ENCODE measurements at regions not wholly inside any gene's neighbourhood (a gene's known extent, or its start where the extent isn't known, plus 50 kb on each side); places are given as distances from the start of the nearest gene placed in this dataset.
"Not testable (repeated sequence)": the region's sequence is repeated elsewhere in the genome, so short reads cannot be mapped to it uniquely, and the experiment has no call there.

- 100% methylated on average over 3 of the region's 19 CpGs for WGBS (ENCODE audit: insufficient coverage, low lambda C conversion rate)
- H3K36me3 ChIP-seq (ENCODE audit: control insufficient read depth, insufficient read depth, low read length) = no peaks in the 10 kb centered on the region
- no peaks in the 10 kb centered on the region for H3K9me3 ChIP-seq (ENCODE audit: control insufficient read depth, low read depth, low read length)
- H3K4me1 ChIP-seq (ENCODE audit: control insufficient read depth, insufficient read depth, low read length) = no peaks in the 10 kb centered on the region
- DNase-seq = no peak
- H3K4me3 ChIP-seq (ENCODE audit: low read length) = no peak overlapping the region
- no peaks in the 10 kb centered on the region for H3K27me3 ChIP-seq (ENCODE audit: control insufficient read depth, insufficient read depth, low read length)
- no peak overlapping the region for H3K27ac ChIP-seq (ENCODE audit: low read length)
Measured at GRCh38 chr4:189787216-189788031, 153.2 kb upstream of the FRG1 start.

- Histone ChIP-seq H3K4me3 (ENCODE audit: low read length) (no peak overlapping the region), H3K27ac (ENCODE audit: low read length) (no peak overlapping the region), H3K4me1 (ENCODE audit: control insufficient read depth, insufficient read depth, low read length) (no peaks in the 10 kb centered on the region), H3K36me3 (ENCODE audit: control insufficient read depth, insufficient read depth, low read length) (no peaks in the 10 kb centered on the region), H3K9me3 (ENCODE audit: control insufficient read depth, low read depth, low read length) (no peaks in the 10 kb centered on the region), H3K27me3 (ENCODE audit: control insufficient read depth, insufficient read depth, low read length) (no peaks in the 10 kb centered on the region)
- 83% methylated on average over 1 of the region's 20 CpGs for WGBS (ENCODE audit: insufficient coverage, low lambda C conversion rate)
- peak; percentile 50 to 66 for DNase-seq
Measured at GRCh38 chr4:189792924-189793618, 147.6 kb upstream of the FRG1 start.

- Histone ChIP-seq H3K9me3 (ENCODE audit: control insufficient read depth, low read depth, low read length) (peaks cover 8% of the 10 kb centered on the region), H3K4me1 (ENCODE audit: control insufficient read depth, insufficient read depth, low read length) (no peaks in the 10 kb centered on the region), H3K36me3 (ENCODE audit: control insufficient read depth, insufficient read depth, low read length) (no peaks in the 10 kb centered on the region), H3K27ac (ENCODE audit: low read length) (no peak overlapping the region), H3K27me3 (ENCODE audit: control insufficient read depth, insufficient read depth, low read length) (no peaks in the 10 kb centered on the region), H3K4me3 (ENCODE audit: low read length) (no peak overlapping the region)
- WGBS (ENCODE audit: insufficient coverage, low lambda C conversion rate) = 100% methylated on average over 2 of the region's 5 CpGs
- no peak for DNase-seq
Measured at GRCh38 chr4:189800545-189801088, 140.1 kb upstream of the FRG1 start.

- WGBS (ENCODE audit: insufficient coverage, low lambda C conversion rate) = no CpG with 5 or more reads among the region's 5 CpGs
- no peaks in the 10 kb centered on the region for H3K4me1 ChIP-seq (ENCODE audit: control insufficient read depth, insufficient read depth, low read length)
- no peak overlapping the region for H3K27ac ChIP-seq (ENCODE audit: low read length)
- peaks cover 19% of the 10 kb centered on the region for H3K9me3 ChIP-seq (ENCODE audit: control insufficient read depth, low read depth, low read length)
- H3K27me3 ChIP-seq (ENCODE audit: control insufficient read depth, insufficient read depth, low read length) = no peaks in the 10 kb centered on the region
- no peak for DNase-seq
- H3K4me3 ChIP-seq (ENCODE audit: low read length) = no peak overlapping the region
- no peaks in the 10 kb centered on the region for H3K36me3 ChIP-seq (ENCODE audit: control insufficient read depth, insufficient read depth, low read length)
Measured at GRCh38 chr4:189802884-189803283, 137.8 kb upstream of the FRG1 start.

GRCh38 chr4:189804894-189805293 is 135.8 kb upstream of the FRG1 start:
- Histone ChIP-seq H3K36me3 (ENCODE audit: control insufficient read depth, insufficient read depth, low read length) (no peaks in the 10 kb centered on the region), H3K4me1 (ENCODE audit: control insufficient read depth, insufficient read depth, low read length) (no peaks in the 10 kb centered on the region), H3K27me3 (ENCODE audit: control insufficient read depth, insufficient read depth, low read length) (no peaks in the 10 kb centered on the region), H3K4me3 (ENCODE audit: low read length) (no peak overlapping the region), H3K27ac (ENCODE audit: low read length) (no peak overlapping the region), H3K9me3 (ENCODE audit: control insufficient read depth, low read depth, low read length) (peaks cover 17% of the 10 kb centered on the region)
- no peak for DNase-seq
- 80% methylated on average over 1 of the region's 5 CpGs for WGBS (ENCODE audit: insufficient coverage, low lambda C conversion rate)

GRCh38 chr4:189806506-189806905 is 134.2 kb upstream of the FRG1 start:
- Histone ChIP-seq H3K9me3 (ENCODE audit: control insufficient read depth, low read depth, low read length) (peaks cover 22% of the 10 kb centered on the region), H3K36me3 (ENCODE audit: control insufficient read depth, insufficient read depth, low read length) (no peaks in the 10 kb centered on the region), H3K4me1 (ENCODE audit: control insufficient read depth, insufficient read depth, low read length) (no peaks in the 10 kb centered on the region), H3K27ac (ENCODE audit: low read length) (no peak overlapping the region), H3K27me3 (ENCODE audit: control insufficient read depth, insufficient read depth, low read length) (no peaks in the 10 kb centered on the region), H3K4me3 (ENCODE audit: low read length) (no peak overlapping the region)
- DNase-seq = no peak
- no CpG with 5 or more reads among the region's 6 CpGs for WGBS (ENCODE audit: insufficient coverage, low lambda C conversion rate)

- Histone ChIP-seq H3K4me1 (ENCODE audit: control insufficient read depth, insufficient read depth, low read length) (no peaks in the 10 kb centered on the region), H3K4me3 (ENCODE audit: low read length) (no peak overlapping the region), H3K27ac (ENCODE audit: low read length) (no peak overlapping the region), H3K36me3 (ENCODE audit: control insufficient read depth, insufficient read depth, low read length) (no peaks in the 10 kb centered on the region), H3K9me3 (ENCODE audit: control insufficient read depth, low read depth, low read length) (peaks cover 22% of the 10 kb centered on the region), H3K27me3 (ENCODE audit: control insufficient read depth, insufficient read depth, low read length) (no peaks in the 10 kb centered on the region)
- WGBS (ENCODE audit: insufficient coverage, low lambda C conversion rate) = 100% methylated on average over 3 of the region's 35 CpGs
- DNase-seq = no peak
Measured at GRCh38 chr4:189807031-189807430, 133.6 kb upstream of the FRG1 start.

- Histone ChIP-seq H3K27me3 (ENCODE audit: control insufficient read depth, insufficient read depth, low read length) (no peaks in the 10 kb centered on the region), H3K36me3 (ENCODE audit: control insufficient read depth, insufficient read depth, low read length) (no peaks in the 10 kb centered on the region), H3K4me3 (ENCODE audit: low read length) (no peak overlapping the region), H3K9me3 (ENCODE audit: control insufficient read depth, low read depth, low read length) (peaks cover 22% of the 10 kb centered on the region), H3K4me1 (ENCODE audit: control insufficient read depth, insufficient read depth, low read length) (no peaks in the 10 kb centered on the region), H3K27ac (ENCODE audit: low read length) (no peak overlapping the region)
- WGBS (ENCODE audit: insufficient coverage, low lambda C conversion rate) = no CpG with 5 or more reads among the region's 5 CpGs
- no peak for DNase-seq
Measured at GRCh38 chr4:189809241-189809735, 131.4 kb upstream of the FRG1 start.

GRCh38 chr4:189809839-189810238 is 130.8 kb upstream of the FRG1 start:
- Histone ChIP-seq H3K36me3 (ENCODE audit: control insufficient read depth, insufficient read depth, low read length) (no peaks in the 10 kb centered on the region), H3K27ac (ENCODE audit: low read length) (no peak overlapping the region), H3K9me3 (ENCODE audit: control insufficient read depth, low read depth, low read length) (peaks cover 22% of the 10 kb centered on the region), H3K4me3 (ENCODE audit: low read length) (no peak overlapping the region), H3K27me3 (ENCODE audit: control insufficient read depth, insufficient read depth, low read length) (no peaks in the 10 kb centered on the region), H3K4me1 (ENCODE audit: control insufficient read depth, insufficient read depth, low read length) (no peaks in the 10 kb centered on the region)
- WGBS (ENCODE audit: insufficient coverage, low lambda C conversion rate) = 80% methylated on average over 2 of the region's 9 CpGs
- no peak for DNase-seq

- WGBS (ENCODE audit: insufficient coverage, low lambda C conversion rate) = 100% methylated on average over 1 of the region's 75 CpGs
- not testable (repeated sequence) for H3K27ac ChIP-seq (ENCODE audit: low read length); H3K27me3 ChIP-seq (ENCODE audit: control insufficient read depth, insufficient read depth, low read length); DNase-seq; H3K4me1 ChIP-seq (ENCODE audit: control insufficient read depth, insufficient read depth, low read length); H3K4me3 ChIP-seq (ENCODE audit: low read length); H3K36me3 ChIP-seq (ENCODE audit: control insufficient read depth, insufficient read depth, low read length)
- peaks cover 19% of the 10 kb centered on the region for H3K9me3 ChIP-seq (ENCODE audit: control insufficient read depth, low read depth, low read length)
Measured at GRCh38 chr4:189810318-189811181, 130.1 kb upstream of the FRG1 start.
